Right lobe of liver (tissue), 6 donors: ENCODE measurements at regions not wholly inside any gene's neighbourhood (a gene's known extent, or its start where the extent isn't known, plus 50 kb on each side); places are given as distances from the start of the nearest gene placed in this dataset.

ENCODE experiments used
- ATAC-seq, 4 donors: fragments of 200-7000 bp; cut with Tn5 transposase; one replicate each; pipeline ENCODE4 v1.9.1; 2020; ENCODE audit warnings: mild to moderate bottlenecking in 4 of 4, moderate library complexity in 4 of 4
- DNase-seq, 3 donors: peaks; one replicate each; pipeline ENCODE4 v3.0.0-alpha.2; 2020
- H3K27ac ChIP-seq, 3 donors: fragments of 200-600 bp; one replicate each; pipeline ENCODE4 v1.8.0; 2022
- H3K27me3 ChIP-seq, 2 donors: fragments of 200-600 bp; one replicate each; pipeline ENCODE4 v1.8.0; 2022
- H3K36me3 ChIP-seq, 4 donors: fragments of 200-600 bp; sonication (generic) in 1 of 4; one replicate each; pipeline versions ENCODE4 v1.5.1 to v1.8.0; 2017 to 2022; ENCODE audit warnings: control low read depth in 1 of 4
- H3K4me1 ChIP-seq, 4 donors: fragments of 200-600 bp; sonication (generic) in 1 of 4; one replicate each; pipeline versions ENCODE4 v1.5.1 to v1.8.0; 2017 to 2022; ENCODE audit warnings: control low read depth in 1 of 4
- H3K4me3 ChIP-seq, 3 donors: fragments of 200-600 bp; one replicate each; pipeline ENCODE4 v1.8.0; 2022
- H3K9me3 ChIP-seq, 4 donors: fragments of 200-600 bp; sonication (generic) in 1 of 4; one replicate each; pipeline versions ENCODE4 v1.5.1 to v1.8.0; 2017 to 2022; ENCODE audit warnings: control low read depth in 1 of 4
- CTCF ChIP-seq, 4 donors: fragments of 200-600 bp in 3 of 4; fragments of 450-650 bp in 1 of 4; IDR thresholded peaks; one replicate each; pipeline versions ENCODE4 v1.5.1 to v1.8.0; 2016 to 2022; ENCODE audit warnings: antibody characterized with exemption in 4 of 4, mild to moderate bottlenecking in 2 of 4
- POLR2A ChIP-seq: fragments of 450-650 bp; IDR thresholded peaks from one replicate; pipeline ENCODE4 v1.6.1; 2017; ENCODE audit warnings: antibody characterized with exemption, mild to moderate bottlenecking
- WGBS: methylation state at CpG from one replicate; pipeline ENCODE4 v1.1.6; 2018; ENCODE audit warnings: low coverage, low lambda C conversion rate; ENCODE audit not compliant: insufficient coverage; ENCODE audit errors: missing lambda C conversion rate; 5-methylcytosine and 5-hydroxymethylcytosine counted together
- intact Hi-C, 2 donors: fragments of 100-400 bp; cut with DNase I; formaldehyde crosslinking; loops; one replicate each; pipeline versions ENCODE4 v1.11.2 to v1.14.1; 2022
- donor health status: DM: no; HTN: yes; CAD: no.
- donor health status: DM: no; HTN: no; CAD: no.
- donor health status: DM: no; HTN: no; CAD: no.
- donor health status: DM: no; HTN: yes; CAD: no.
- donor health status: DM: no; HTN: yes; CAD: no.

GRCh38 chr5:57341380-57341979 lies 141.1 kb downstream of the ACTBL2 start:
- Histone ChIP-seq H3K27me3 (no peaks in the 10 kb centered on the region), H3K27ac (no peak overlapping the region), H3K4me3 (no peak overlapping the region), H3K9me3 (no peaks in the 10 kb centered on the region), H3K4me1 (no peaks in the 10 kb centered on the region), H3K36me3 (no peaks in the 10 kb centered on the region)
- TF ChIP-seq CTCF (IDR thresholded peaks at IDR 0.05) (no peak), POLR2A (no peak)
- ATAC-seq (no peak), DNase-seq (no peak)
- 95% methylated on average over 4 of the region's 4 CpGs for WGBS
- intact Hi-C loops = no loop called here

GRCh38 chr5:57340681-57341080 lies 141.9 kb downstream of the ACTBL2 start:
- intact Hi-C loops = no loop called here
- WGBS = no CpG with 5 or more reads among the region's 1 CpG
- H3K4me3 ChIP-seq = no peak overlapping the region

GRCh38 chr5:57339521-57339920 lies 143.1 kb downstream of the ACTBL2 start:
- intact Hi-C loops = no loop called here
- DNase-seq = no peak
- no peak overlapping the region for H3K27ac ChIP-seq
- no peaks in the 10 kb centered on the region for H3K9me3 ChIP-seq
- no peaks in the 10 kb centered on the region for H3K27me3 ChIP-seq
- no peaks in the 10 kb centered on the region for H3K36me3 ChIP-seq
- ATAC-seq = no peak
- H3K4me1 ChIP-seq = no peaks in the 10 kb centered on the region
- TF ChIP-seq POLR2A (no peak), CTCF (IDR thresholded peaks at IDR 0.05) (no peak)
- 90% methylated on average over 2 of the region's 2 CpGs for whole genome bisulfite sequencing
- H3K4me3 ChIP-seq = no peak overlapping the region

More at GRCh38 chr5:57340681-57341080, 141.9 kb downstream of the ACTBL2 start:
- Histone ChIP-seq H3K4me1 (no peaks in the 10 kb centered on the region), H3K9me3 (no peaks in the 10 kb centered on the region), H3K27me3 (no peaks in the 10 kb centered on the region), H3K36me3 (no peaks in the 10 kb centered on the region), H3K27ac (no peak overlapping the region)
- ATAC-seq (no peak), DNase-seq (no peak)
- TF ChIP-seq CTCF (IDR thresholded peaks at IDR 0.05) (no peak), POLR2A (no peak)

GRCh38 chr5:57338868-57339340 lies 143.7 kb downstream of the ACTBL2 start:
- Histone ChIP-seq H3K9me3 (no peaks in the 10 kb centered on the region), H3K27me3 (no peaks in the 10 kb centered on the region), H3K27ac (no peak overlapping the region), H3K36me3 (no peaks in the 10 kb centered on the region), H3K4me3 (no peak overlapping the region), H3K4me1 (no peaks in the 10 kb centered on the region)
- WGBS = 35% methylated on average over 3 of the region's 3 CpGs
- DNase-seq (no peak), ATAC-seq (no peak)
- TF ChIP-seq CTCF (IDR thresholded peaks at IDR 0.05) = no peak
- TF ChIP-seq POLR2A = no peak
- intact Hi-C loops = no loop called here
